Ishikawa (cell line): ENCODE measurements at regions not wholly inside any gene's neighbourhood (a gene's known extent, or its start where the extent isn't known, plus 50 kb on each side); places are given as distances from the start of the nearest gene placed in this dataset.

Experiments
- CEBPB ChIP-seq: IDR thresholded peaks from 2 replicates; pipeline ENCODE4 v1.6.1; 2012
- CREB1 ChIP-seq: IDR thresholded peaks from 2 replicates; pipeline ENCODE4 v1.6.1; 2012; ENCODE audit warnings: low read depth
- EGR1 ChIP-seq: IDR thresholded peaks from 2 replicates; pipeline ENCODE4 v1.6.1; 2012
- EP300 ChIP-seq: IDR thresholded peaks from 2 replicates; pipeline ENCODE4 v1.6.1; 2012; ENCODE audit warnings: borderline replicate concordance
- FOXM1 ChIP-seq: IDR thresholded peaks from 2 replicates; pipeline ENCODE4 v1.6.1; 2012; ENCODE audit warnings: low read depth, borderline replicate concordance
- NFIC ChIP-seq: IDR thresholded peaks from 2 replicates; pipeline ENCODE4 v1.6.1; 2012
- RAD21 ChIP-seq: IDR thresholded peaks from 2 replicates; pipeline ENCODE4 v1.6.1; 2012; ENCODE audit warnings: low read depth
- REST ChIP-seq: IDR thresholded peaks from 2 replicates; pipeline ENCODE4 v1.6.1; 2012; ENCODE audit warnings: low read depth, mild to moderate bottlenecking
- TAF1 ChIP-seq: IDR thresholded peaks from 2 replicates; pipeline ENCODE4 v1.6.1; 2012; ENCODE audit warnings: low read depth, mild to moderate bottlenecking
- TCF12 ChIP-seq: IDR thresholded peaks from 2 replicates; pipeline ENCODE4 v1.6.1; 2012; ENCODE audit warnings: low read depth
- TEAD4 ChIP-seq: IDR thresholded peaks from 2 replicates; pipeline ENCODE4 v1.6.1; 2012
- YY1 ChIP-seq: IDR thresholded peaks from 2 replicates; pipeline ENCODE4 v1.6.1; 2012; ENCODE audit warnings: low read depth
- ZBTB7A ChIP-seq: IDR thresholded peaks from 2 replicates; pipeline ENCODE4 v1.6.1; 2012; ENCODE audit warnings: low read depth
- TF ChIP-seq, protein P1 (sequence below): IDR thresholded peaks from 2 replicates; pipeline ENCODE4 v1.6.1; 2012
- TF ChIP-seq, protein P2 (sequence below): IDR thresholded peaks from 2 replicates; pipeline ENCODE4 v1.6.1; 2012

DNA sequence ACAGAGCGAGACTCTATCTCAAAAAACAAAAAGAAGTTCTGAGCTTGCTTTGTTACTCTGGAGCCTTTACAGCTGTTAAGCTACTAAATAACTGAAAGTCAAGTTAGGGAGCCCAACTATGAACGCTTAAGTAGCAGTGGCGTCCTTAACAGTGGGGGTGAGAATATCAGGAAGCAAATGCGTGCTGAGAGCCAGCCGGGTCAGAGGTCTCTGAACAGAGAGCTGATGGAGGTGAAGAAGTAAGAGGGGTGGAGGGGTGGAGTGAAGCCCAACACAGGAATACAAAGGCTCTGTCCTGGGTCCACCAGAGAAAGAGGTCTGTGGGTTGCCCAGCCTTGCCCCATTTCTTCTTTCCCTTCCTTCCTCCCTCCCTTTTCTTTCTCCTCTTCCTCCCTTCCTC lies 104.1 kb upstream of the GATA6 start:
- TF ChIP-seq RAD21, result no peak
- TF ChIP-seq REST, result no peak
- no peak for TF ChIP-seq TAF1
- no peak for TF ChIP-seq NFIC
- TF ChIP-seq, protein P1, sequence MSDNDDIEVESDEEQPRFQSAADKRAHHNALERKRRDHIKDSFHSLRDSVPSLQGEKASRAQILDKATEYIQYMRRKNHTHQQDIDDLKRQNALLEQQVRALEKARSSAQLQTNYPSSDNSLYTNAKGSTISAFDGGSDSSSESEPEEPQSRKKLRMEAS, result no peak
- no peak for TF ChIP-seq EGR1
- no peak for TF ChIP-seq YY1

GRCh38 chr18:22066083-22066485 lies 103.3 kb upstream of the GATA6 start:
- TF ChIP-seq YY1, result no peak
- no peak for TF ChIP-seq NFIC
- TF ChIP-seq TEAD4, result no peak
- no peak for TF ChIP-seq TAF1
- no peak for TF ChIP-seq TCF12
- TF ChIP-seq EGR1, result no peak
- TF ChIP-seq FOXM1, result no peak
- TF ChIP-seq REST, result no peak
- TF ChIP-seq, protein P1, result no peak
- TF ChIP-seq EP300, result no peak
- TF ChIP-seq CEBPB, result no peak
- TF ChIP-seq RAD21, result no peak
- TF ChIP-seq ZBTB7A, result no peak
- TF ChIP-seq, protein P2, sequence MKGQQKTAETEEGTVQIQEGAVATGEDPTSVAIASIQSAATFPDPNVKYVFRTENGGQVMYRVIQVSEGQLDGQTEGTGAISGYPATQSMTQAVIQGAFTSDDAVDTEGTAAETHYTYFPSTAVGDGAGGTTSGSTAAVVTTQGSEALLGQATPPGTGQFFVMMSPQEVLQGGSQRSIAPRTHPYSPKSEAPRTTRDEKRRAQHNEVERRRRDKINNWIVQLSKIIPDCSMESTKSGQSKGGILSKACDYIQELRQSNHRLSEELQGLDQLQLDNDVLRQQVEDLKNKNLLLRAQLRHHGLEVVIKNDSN, result no peak
- TF ChIP-seq CREB1, result no peak

DNA sequence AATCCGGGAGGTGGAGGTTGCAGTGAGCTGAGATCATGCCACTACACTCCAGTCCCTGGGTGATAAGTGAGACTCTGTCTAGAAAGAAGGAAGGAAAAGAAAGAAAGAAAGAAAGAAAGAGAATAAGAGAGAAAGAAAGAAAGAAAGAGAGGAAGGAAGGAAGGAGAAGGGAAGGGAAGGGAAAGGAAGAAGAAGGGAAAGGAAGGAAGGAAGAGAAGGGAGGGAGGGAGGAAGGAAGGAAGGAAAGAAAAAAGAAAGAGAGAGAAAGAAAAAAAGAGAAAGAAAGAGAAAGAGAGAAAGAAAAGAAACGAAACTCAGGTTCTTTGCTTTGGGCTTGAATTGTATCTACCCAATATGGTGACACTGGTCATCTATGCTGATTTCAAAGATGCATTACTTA lies 102.3 kb upstream of the GATA6 start:
- TF ChIP-seq ZBTB7A (no peak), TCF12 (no peak), NFIC (no peak), EP300 (no peak), CEBPB (no peak)

DNA sequence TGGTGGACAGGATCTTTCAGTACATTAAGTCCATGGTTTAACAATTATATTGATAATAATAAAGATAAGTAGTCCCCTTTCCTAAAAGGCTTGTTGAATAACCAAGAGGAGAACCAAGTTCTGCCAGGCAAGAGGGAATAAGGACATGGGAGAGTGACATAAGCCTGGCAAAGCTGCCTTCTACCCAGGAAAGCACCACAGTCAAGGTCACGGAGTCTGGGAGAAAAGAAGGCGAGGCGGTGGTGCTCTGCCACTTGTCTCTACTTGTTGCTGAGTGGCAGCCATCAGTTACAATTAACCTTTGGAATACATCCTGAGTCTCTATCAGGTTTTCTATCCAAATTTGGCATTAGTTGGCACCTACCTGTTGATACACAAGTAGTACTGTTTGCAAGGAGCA lies 101.7 kb upstream of the GATA6 start:
- no peak for TF ChIP-seq YY1
- TF ChIP-seq TCF12, result no peak
- TF ChIP-seq EGR1, result no peak
- TF ChIP-seq RAD21, result no peak
- TF ChIP-seq TEAD4, result no peak
- no peak for TF ChIP-seq FOXM1
- no peak for TF ChIP-seq TAF1
- TF ChIP-seq, protein P1, result no peak
- TF ChIP-seq EP300, result no peak
- no peak for TF ChIP-seq ZBTB7A
- no peak for TF ChIP-seq REST
- no peak for TF ChIP-seq CEBPB
- TF ChIP-seq, protein P2, result no peak
- TF ChIP-seq CREB1, result no peak
- no peak for TF ChIP-seq NFIC

DNA sequence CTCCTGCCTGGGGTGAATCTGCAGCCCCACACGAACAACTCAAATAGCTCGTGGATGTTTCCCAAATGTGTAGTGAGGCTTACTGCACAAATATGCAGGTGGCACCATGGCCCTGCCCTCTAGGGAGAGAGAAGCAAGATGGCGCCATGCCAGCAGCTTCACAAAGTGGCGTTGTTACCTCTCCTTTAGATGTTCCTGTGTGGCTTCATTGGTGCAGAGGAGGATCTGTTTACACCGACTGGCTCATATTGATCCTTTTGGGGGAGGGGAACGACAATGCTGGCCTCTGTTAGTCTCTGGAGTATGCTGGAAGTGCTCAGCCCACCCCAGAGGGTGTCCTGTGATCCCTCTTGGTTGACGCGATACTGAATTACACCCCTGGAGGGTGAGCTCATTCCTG lies 99.5 kb upstream of the GATA6 start:
- no peak for TF ChIP-seq TEAD4
- no peak for TF ChIP-seq NFIC
- no peak for TF ChIP-seq FOXM1
- TF ChIP-seq ZBTB7A, result no peak
- TF ChIP-seq TAF1, result no peak
- TF ChIP-seq, protein P1, result no peak
- TF ChIP-seq TCF12, result no peak
- no peak for TF ChIP-seq EP300
- TF ChIP-seq CEBPB, result no peak
